Astrocyte of the spinal cord (primary cell): ENCODE measurements at regions not wholly inside any gene's neighbourhood (a gene's known extent, or its start where the extent isn't known, plus 50 kb on each side); places are given as distances from the start of the nearest gene placed in this dataset.

Experiments
- DNase-seq: peaks from one replicate; pipeline ENCODE4 v3.0.0; 2011; ENCODE audit warnings: low read depth, low spot score
- H3K4me3 ChIP-seq: 2 replicates; pipeline ENCODE4 v1.5.1; 2011; ENCODE audit warnings: low read depth, mild to moderate bottlenecking, low read length, moderate library complexity
- CTCF ChIP-seq: IDR thresholded peaks from 2 replicates; pipeline ENCODE4 v1.5.1; 2012; ENCODE audit warnings: low read depth, mild to moderate bottlenecking, low read length, inconsistent platforms
- in situ Hi-C: cut with HindIII; loops from 2 replicates; pipeline ENCODE4 v1.10.0; 2017; ENCODE audit warnings: low sequenced_read_pairs

- DNase-seq, result peak; percentile 76
- TF ChIP-seq CTCF, result no peak
- in situ Hi-C loops, result no loop called here
- no peak overlapping the region for H3K4me3 ChIP-seq
Observed at GRCh38 chr6:140744659-140745320, 1370.3 kb upstream of the CITED2 start.

GRCh38 chr6:140736231-140736630, 1361.8 kb upstream of the CITED2 start:
- no peak for TF ChIP-seq CTCF
- peak; percentile 54 for DNase-seq
- no peak overlapping the region for H3K4me3 ChIP-seq
- in situ Hi-C loops, result no loop called here

GRCh38 chr6:140732991-140733390, 1358.5 kb upstream of the CITED2 start:
- TF ChIP-seq CTCF, result no peak
- no peak overlapping the region for H3K4me3 ChIP-seq
- DNase-seq, result no peak
- in situ Hi-C loops, result no loop called here

- in situ Hi-C loops, result no loop called here
- TF ChIP-seq CTCF, result no peak
- DNase-seq, result peak; percentile 14
- no peak overlapping the region for H3K4me3 ChIP-seq
Observed at GRCh38 chr6:140732155-140732554, 1357.7 kb upstream of the CITED2 start.

- in situ Hi-C loops, result no loop called here
- H3K4me3 ChIP-seq, result no peak overlapping the region
- TF ChIP-seq CTCF, result no peak
- peak; percentile 19 for DNase-seq
Observed at GRCh38 chr6:140731741-140732140, 1357.3 kb upstream of the CITED2 start.

- no peak overlapping the region for H3K4me3 ChIP-seq
- no peak for DNase-seq
- in situ Hi-C loops, result no loop called here
- TF ChIP-seq CTCF, result no peak
Observed at GRCh38 chr6:140729521-140729920, 1355.1 kb upstream of the CITED2 start.

GRCh38 chr6:140718021-140718420, 1343.6 kb upstream of the CITED2 start:
- no peak for DNase-seq
- no peak for TF ChIP-seq CTCF
- H3K4me3 ChIP-seq, result no peak overlapping the region
- in situ Hi-C loops, result no loop called here
